Naive thymus-derived CD8-positive, alpha-beta T cell (primary cell): ENCODE measurements at regions not wholly inside any gene's neighbourhood (a gene's known extent, or its start where the extent isn't known, plus 50 kb on each side); places are given as distances from the start of the nearest gene placed in this dataset.
"Not testable (repeated sequence)": the region's sequence is repeated elsewhere in the genome, so short reads cannot be mapped to it uniquely, and the experiment has no call there.

Experiments
- ATAC-seq, 2 donors: fragments of 150-1000 bp; cut with Tn5 transposase in 1 of 2; sonication (Bioruptor Pico), chemical (Tn5 transposase) in 1 of 2; 1 replicate in 1 of 2; 2 replicates in 1 of 2; pipeline ENCODE4 v1.10.0; 2021; ENCODE audit warnings: mild to moderate bottlenecking in 2 of 2, moderate library complexity in 2 of 2
- POLR2A ChIA-PET: fragments of 350-600 bp; sonication (Branson Sonifier 250); formaldehyde crosslinking; loops from one replicate; lab custom pipeline; 2021; ENCODE audit warnings: antibody characterized with exemption; lab: Charles Lee
- DNase-seq, 10 donors: peaks; one replicate each; pipeline versions ENCODE4 v3.0.0 to v3.0.0-alpha.2; 2020 to 2022
- H3K27ac Mint-ChIP-seq, 10 donors: one replicate each; pipeline ENCODE4 v1.8.0; 2020 to 2022; ENCODE audit warnings: mild to moderate bottlenecking in 10 of 10, mixed read lengths in 10 of 10, moderate library complexity in 4 of 10, inconsistent platforms in 1 of 10
- H3K27me3 Mint-ChIP-seq, 5 donors: one replicate each; pipeline ENCODE4 v1.8.0; 2021 to 2022; ENCODE audit warnings: mixed read lengths in 5 of 5
- H3K36me3 Mint-ChIP-seq, 3 donors: one replicate each; pipeline ENCODE4 v1.8.0; 2020 to 2022; ENCODE audit warnings: mixed read lengths in 3 of 3, mild to moderate bottlenecking in 2 of 3, inconsistent platforms in 1 of 3
- H3K4me1 Mint-ChIP-seq, 4 donors: one replicate each; pipeline ENCODE4 v1.8.0; 2021 to 2022; ENCODE audit warnings: mixed read lengths in 4 of 4
- H3K4me3 Mint-ChIP-seq, 10 donors: one replicate each; pipeline ENCODE4 v1.8.0; 2020 to 2022; ENCODE audit warnings: mild to moderate bottlenecking in 10 of 10, mixed read lengths in 10 of 10, moderate library complexity in 6 of 10, inconsistent platforms in 1 of 10
- H3K9me3 Mint-ChIP-seq, 9 donors: one replicate each; pipeline ENCODE4 v1.8.0; 2020 to 2022; ENCODE audit warnings: mixed read lengths in 9 of 9, mild to moderate bottlenecking in 3 of 9, inconsistent platforms in 1 of 9, moderate library complexity in 1 of 9

GRCh38 chr16:10232757-10233156, 50.5 kb upstream of the GRIN2A start:
- Mint-ChIP-seq H3K4me1 (peaks cover 0 to 10% (median 0%) of the 10 kb centered on the region in 4 donors), H3K4me3 (no peak overlapping the region), H3K36me3 (peaks cover 0 to 14% (median 7%) of the 10 kb centered on the region in 3 donors), H3K27ac (no peak overlapping the region), H3K9me3 (peaks cover 0 to 40% (median 15%) of the 10 kb centered on the region in 9 donors), H3K27me3 (peaks cover 0 to 15% (median 7%) of the 10 kb centered on the region in 5 donors)
- no peak for ATAC-seq
- POLR2A ChIA-PET: no interaction called here
- DNase-seq: no peak

- Mint-ChIP-seq H3K36me3 (no peaks in the 10 kb centered on the region), H3K4me1 (peaks cover 0 to 3% (median 0%) of the 10 kb centered on the region in 4 donors), H3K27ac (no peak overlapping the region), H3K27me3 (peaks cover 10 to 35% (median 13%) of the 10 kb centered on the region in 5 donors), H3K4me3 (no peak overlapping the region), H3K9me3 (no peaks in the 10 kb centered on the region)
- ATAC-seq (no peak), DNase-seq (no peak)
- POLR2A ChIA-PET: interaction anchor here (0.6 kb wide), 1 partner anchor 17 kb away, joined by 3 read pairs; no protein-coding TSS in a partner anchor
These were observed 57.4 kb upstream of the GRIN2A start for GRCh38 chr16:10239640-10240039.

GRCh38 chr16:10240854-10241613, 58.8 kb upstream of the GRIN2A start:
- peaks cover 0 to 3% (median 0%) of the 10 kb centered on the region in 4 donors for H3K4me1 Mint-ChIP-seq
- POLR2A ChIA-PET: no interaction called here
- no peak overlapping the region for H3K4me3 Mint-ChIP-seq
- ATAC-seq: no peak
- no peak overlapping the region for H3K27ac Mint-ChIP-seq
- peaks cover 7 to 35% (median 13%) of the 10 kb centered on the region in 5 donors for H3K27me3 Mint-ChIP-seq
- H3K36me3 Mint-ChIP-seq: no peaks in the 10 kb centered on the region
- H3K9me3 Mint-ChIP-seq: no peaks in the 10 kb centered on the region
- no peak for DNase-seq

DNA sequence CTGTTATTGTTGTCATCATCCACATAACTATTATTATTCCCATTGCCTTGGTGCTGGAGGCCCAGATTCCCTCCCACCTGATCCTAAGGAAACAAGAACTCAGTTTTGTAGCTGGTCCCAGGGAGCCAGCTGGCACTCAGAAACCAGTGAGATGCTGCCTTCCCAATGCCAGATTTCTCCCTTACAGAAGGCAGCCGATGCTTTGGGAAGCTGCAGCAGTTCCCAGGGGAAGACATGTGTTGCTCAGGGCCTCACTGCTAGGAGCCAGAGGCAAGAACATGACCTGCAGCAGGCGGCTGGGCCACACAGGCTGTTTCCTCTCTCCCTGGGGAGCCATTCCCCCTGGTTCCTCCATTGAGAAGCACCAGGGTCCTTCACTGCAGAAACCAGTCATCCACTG, 59.9 kb upstream of the GRIN2A start:
- ATAC-seq: no peak
- no peaks in the 10 kb centered on the region for H3K9me3 Mint-ChIP-seq
- peaks cover 6 to 35% (median 13%) of the 10 kb centered on the region in 5 donors for H3K27me3 Mint-ChIP-seq
- POLR2A ChIA-PET: no interaction called here
- peaks cover 0 to 3% (median 0%) of the 10 kb centered on the region in 4 donors for H3K4me1 Mint-ChIP-seq
- DNase-seq: no peak
- H3K4me3 Mint-ChIP-seq: no peak overlapping the region
- no peak overlapping the region for H3K27ac Mint-ChIP-seq
- no peaks in the 10 kb centered on the region for H3K36me3 Mint-ChIP-seq

DNA sequence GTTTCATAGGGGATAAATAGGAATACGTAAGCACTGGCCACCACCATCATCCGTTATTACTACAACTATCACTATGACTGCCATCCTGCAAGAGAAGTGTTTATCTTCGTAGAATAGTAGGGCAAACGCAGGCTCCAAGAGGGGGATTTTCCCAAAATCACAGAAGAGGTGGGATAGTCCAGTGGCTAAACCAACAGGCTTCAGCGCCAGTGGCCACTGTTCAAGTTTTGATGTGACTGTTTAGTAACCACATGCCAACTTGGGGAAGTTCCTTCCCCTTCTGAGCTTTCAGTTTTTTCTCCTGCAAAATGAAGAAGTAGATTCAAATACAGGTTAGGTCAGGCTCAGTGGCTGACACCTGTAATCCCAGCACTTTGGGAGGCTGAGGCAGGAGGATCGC, 60.7 kb upstream of the GRIN2A start:
- DNase-seq (no peak), ATAC-seq (no peak)
- Mint-ChIP-seq H3K27ac (no peak overlapping the region), H3K36me3 (no peaks in the 10 kb centered on the region), H3K9me3 (no peaks in the 10 kb centered on the region), H3K4me1 (peaks cover 0 to 3% (median 0%) of the 10 kb centered on the region in 4 donors), H3K4me3 (no peak overlapping the region), H3K27me3 (peaks cover 6 to 35% (median 13%) of the 10 kb centered on the region in 5 donors)
- POLR2A ChIA-PET: no interaction called here

GRCh38 chr16:10245002-10245401, 62.8 kb upstream of the GRIN2A start:
- no peaks in the 10 kb centered on the region for H3K36me3 Mint-ChIP-seq
- POLR2A ChIA-PET: no interaction called here
- no peak for DNase-seq
- no peak for ATAC-seq
- H3K4me3 Mint-ChIP-seq: no peak overlapping the region
- H3K9me3 Mint-ChIP-seq: no peaks in the 10 kb centered on the region
- peaks cover 4 to 26% (median 8%) of the 10 kb centered on the region in 5 donors for H3K27me3 Mint-ChIP-seq
- no peak overlapping the region for H3K27ac Mint-ChIP-seq
- H3K4me1 Mint-ChIP-seq: peaks cover 0 to 3% (median 0%) of the 10 kb centered on the region in 4 donors

GRCh38 chr16:10250137-10250828, 68.1 kb upstream of the GRIN2A start:
- POLR2A ChIA-PET: no interaction called here
- no peak for ATAC-seq
- no peak overlapping the region for H3K27ac Mint-ChIP-seq
- H3K36me3 Mint-ChIP-seq: no peaks in the 10 kb centered on the region
- DNase-seq: no peak
- H3K4me3 Mint-ChIP-seq: no peak overlapping the region
- H3K4me1 Mint-ChIP-seq: no peaks in the 10 kb centered on the region
- H3K27me3 Mint-ChIP-seq: peaks cover 0 to 9% (median 7%) of the 10 kb centered on the region in 5 donors
- no peaks in the 10 kb centered on the region for H3K9me3 Mint-ChIP-seq

DNA sequence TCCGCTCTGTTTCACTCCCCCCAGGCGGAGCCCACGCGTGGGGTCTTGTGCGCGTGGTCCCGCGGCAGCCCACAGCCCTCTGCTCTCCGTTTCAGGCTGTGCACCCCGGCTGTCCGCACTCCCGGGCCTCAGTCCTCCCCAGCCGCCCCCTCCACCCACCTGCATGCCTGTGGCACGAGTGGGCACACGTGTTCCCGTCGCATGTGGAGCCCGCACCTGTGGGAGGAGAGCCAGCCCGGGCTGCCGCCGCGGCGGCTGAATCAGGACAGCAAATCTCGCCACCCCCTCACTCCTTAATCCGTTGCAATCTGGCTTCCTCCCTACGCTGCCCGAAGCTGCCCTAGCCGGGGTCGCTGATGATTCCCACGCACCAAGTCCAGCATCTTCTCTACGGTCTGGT, 69.9 kb upstream of the GRIN2A start:
- POLR2A ChIA-PET: no interaction called here
- Mint-ChIP-seq H3K36me3 (no peaks in the 10 kb centered on the region), H3K27ac (no peak overlapping the region), H3K4me1 (peaks cover 4 to 8% (median 6%) of the 10 kb centered on the region in 4 donors), H3K4me3 (no peak overlapping the region), H3K27me3 (peaks cover 0 to 21% (median 7%) of the 10 kb centered on the region in 5 donors), H3K9me3 (no peaks in the 10 kb centered on the region)
- DNase-seq (peak in 1 of 10 donors; percentile 5), ATAC-seq (no peak)

DNA sequence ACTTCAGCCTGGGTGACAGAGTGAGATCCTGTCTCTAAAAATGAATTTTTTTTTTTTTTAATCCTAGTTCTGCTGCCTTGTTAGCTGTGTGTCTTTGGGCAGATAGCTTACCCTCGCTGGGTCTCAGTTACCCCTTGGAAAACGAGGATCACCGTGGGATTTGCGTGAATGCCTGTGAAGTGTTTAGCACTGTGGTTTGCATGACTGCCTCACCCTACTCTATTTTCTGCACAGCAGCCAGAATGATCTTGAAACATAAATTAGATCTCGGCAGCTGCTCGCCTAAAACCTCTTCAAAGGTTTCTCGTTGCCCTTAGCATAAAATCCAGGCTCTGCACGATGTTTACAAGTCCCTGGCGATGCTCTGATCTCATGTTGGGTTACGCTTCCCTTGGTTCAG, 71.2 kb upstream of the GRIN2A start:
- no peaks in the 10 kb centered on the region for H3K9me3 Mint-ChIP-seq
- H3K27ac Mint-ChIP-seq: no peak overlapping the region
- peaks cover 0 to 21% (median 7%) of the 10 kb centered on the region in 5 donors for H3K27me3 Mint-ChIP-seq
- POLR2A ChIA-PET: no interaction called here
- DNase-seq: no peak
- H3K4me1 Mint-ChIP-seq: peaks cover 4 to 11% (median 7%) of the 10 kb centered on the region in 4 donors
- no peak overlapping the region for H3K4me3 Mint-ChIP-seq
- no peak for ATAC-seq
- no peaks in the 10 kb centered on the region for H3K36me3 Mint-ChIP-seq

- H3K4me1 Mint-ChIP-seq: peaks cover 4 to 21% (median 7%) of the 10 kb centered on the region in 4 donors
- no peaks in the 10 kb centered on the region for H3K36me3 Mint-ChIP-seq
- H3K27me3 Mint-ChIP-seq: peaks cover 0 to 21% (median 7%) of the 10 kb centered on the region in 5 donors
- DNase-seq (no peak), ATAC-seq (no peak)
- H3K27ac Mint-ChIP-seq: peak overlapping the region in 2 of 10 donors; percentile 67 to 79
- POLR2A ChIA-PET: no interaction called here
- H3K4me3 Mint-ChIP-seq: no peak overlapping the region
- no peaks in the 10 kb centered on the region for H3K9me3 Mint-ChIP-seq
These were observed 73.5 kb upstream of the GRIN2A start for GRCh38 chr16:10255728-10256127.

DNA sequence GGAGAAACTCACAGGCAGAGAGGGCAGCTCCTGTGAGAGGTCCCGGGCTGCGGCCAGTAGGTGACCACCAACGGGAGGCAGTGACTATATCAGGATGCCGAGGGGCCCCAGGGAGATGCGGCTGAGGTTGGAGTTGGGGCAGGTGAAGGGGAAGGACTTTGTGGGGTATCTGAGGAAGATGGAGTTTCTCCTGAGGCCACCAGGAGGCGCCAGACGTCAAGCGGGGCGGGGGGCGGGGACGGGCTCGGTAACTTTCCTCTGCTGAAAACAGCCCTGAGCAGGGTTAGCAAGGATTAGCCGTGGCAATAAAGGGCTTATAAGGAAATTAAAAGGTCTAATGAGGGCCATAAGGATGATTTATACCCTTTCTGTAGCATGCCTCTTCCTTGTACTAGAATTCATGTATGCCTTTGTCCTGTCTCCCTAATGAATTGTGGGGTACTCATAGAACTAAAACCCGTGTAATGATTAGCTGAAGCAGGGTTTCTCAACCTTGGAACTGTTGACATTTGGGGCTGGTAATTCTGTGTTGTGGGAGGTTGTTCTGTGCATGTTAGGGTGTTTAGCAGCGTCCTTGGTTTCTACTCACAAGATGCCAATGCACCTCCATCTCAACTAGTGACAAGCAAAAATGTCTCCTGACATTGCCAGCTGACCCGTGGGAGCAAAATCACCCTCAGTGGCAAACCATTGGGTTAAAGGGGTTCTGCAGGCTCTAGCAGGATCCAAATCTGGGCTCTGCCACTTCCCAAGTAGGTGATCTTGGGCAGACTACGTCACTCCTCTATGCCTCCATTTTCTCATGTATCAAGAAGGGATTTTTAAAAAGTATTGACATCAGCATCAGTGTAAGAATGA, 74.8 kb upstream of the GRIN2A start:
- Mint-ChIP-seq H3K9me3 (no peaks in the 10 kb centered on the region), H3K27ac (peak overlapping the region in 4 of 10 donors; percentile 28 to 91 (median 59)), H3K36me3 (no peaks in the 10 kb centered on the region), H3K27me3 (peaks cover 0 to 21% (median 5%) of the 10 kb centered on the region in 5 donors), H3K4me1 (peaks cover 4 to 21% (median 7%) of the 10 kb centered on the region in 4 donors), H3K4me3 (peak overlapping the region in 2 of 10 donors; percentile 22 to 49)
- DNase-seq: peak; percentile 14 to 68 (median 39)
- ATAC-seq: peak; percentile 60 to 75
- POLR2A ChIA-PET: interaction anchor here (0.7 kb wide), 1 partner anchor 17 kb away, joined by 3 read pairs; no protein-coding TSS in a partner anchor

DNA sequence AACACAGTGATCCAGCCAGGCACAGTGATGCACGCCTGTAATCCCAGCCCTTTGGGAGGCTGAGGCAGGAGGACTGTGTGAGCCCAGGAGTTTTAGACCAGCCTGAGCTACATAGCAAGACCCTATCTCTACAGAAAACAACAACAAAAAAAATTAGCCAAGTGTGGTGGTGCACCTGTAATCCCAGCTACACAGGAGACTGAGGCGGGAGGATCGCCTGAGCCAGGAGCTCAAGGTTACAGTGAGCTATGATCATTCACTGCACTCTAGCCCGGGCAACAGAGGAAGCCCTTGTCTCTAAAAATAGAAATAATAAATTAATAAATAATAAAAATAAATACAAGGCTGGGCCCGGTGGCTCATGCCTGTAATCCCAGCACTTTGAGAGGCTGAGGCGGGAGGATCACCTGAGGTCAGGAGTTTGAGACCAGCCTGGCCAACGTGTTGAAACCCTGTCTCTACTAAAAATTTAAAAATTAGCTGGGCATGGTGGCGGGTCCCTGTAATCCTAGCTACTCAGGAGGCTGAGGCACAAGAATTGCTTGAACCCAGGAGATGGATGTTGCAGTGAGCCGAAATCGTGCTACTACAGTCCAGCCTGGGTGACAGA, 75.5 kb upstream of the GRIN2A start:
- H3K36me3 Mint-ChIP-seq, ATAC-seq, DNase-seq, H3K9me3 Mint-ChIP-seq, H3K4me3 Mint-ChIP-seq, POLR2A ChIA-PET, H3K27ac Mint-ChIP-seq: not testable (repeated sequence)
- Mint-ChIP-seq H3K27me3 (peaks cover 0 to 21% (median 2%) of the 10 kb centered on the region in 5 donors), H3K4me1 (peaks cover 4 to 21% (median 7%) of the 10 kb centered on the region in 4 donors)
